HEK293T (cell line): ENCODE measurements at regions not wholly inside any gene's neighbourhood (a gene's known extent, or its start where the extent isn't known, plus 50 kb on each side); places are given as distances from the start of the nearest gene placed in this dataset.

Experiments used
- CTCF ChIA-PET: fragments of 350-600 bp; formaldehyde crosslinking; extraction: SDS; loops from one replicate; lab custom pipeline; 2021; ENCODE audit warnings: antibody characterized with exemption, inconsistent platforms; lab: Yijun Ruan, JAX
- POLR2A ChIA-PET: fragments of 350-600 bp; formaldehyde crosslinking; extraction: SDS; loops from one replicate; lab custom pipeline; 2020; ENCODE audit warnings: antibody characterized with exemption, inconsistent platforms; lab: Yijun Ruan, JAX
- DNase-seq: peaks from one replicate; pipeline ENCODE4 v3.0.0; 2012; ENCODE audit warnings: mixed read lengths; ENCODE audit errors: extremely low spot score
- ARNT ChIP-seq: fragments of 450-650 bp; IDR thresholded peaks from 2 replicates; pipeline ENCODE4 v1.6.1; 2017; ENCODE audit warnings: mild to moderate bottlenecking
- BHLHE40 ChIP-seq: fragments of 450-650 bp; IDR thresholded peaks from 2 replicates; pipeline ENCODE4 v1.6.1; 2016; ENCODE audit warnings: mild to moderate bottlenecking, moderate library complexity, borderline replicate concordance
- CTBP1 ChIP-seq: fragments of 450-650 bp; IDR thresholded peaks from 2 replicates; pipeline ENCODE4 v1.6.1; 2016; ENCODE audit warnings: borderline replicate concordance
- ELF4 ChIP-seq: fragments of 450-650 bp; IDR thresholded peaks from 2 replicates; pipeline ENCODE4 v1.6.1; 2017; ENCODE audit warnings: antibody characterized with exemption
- FOXA1 ChIP-seq: fragments of 450-650 bp; IDR thresholded peaks from 2 replicates; pipeline ENCODE4 v1.6.1; 2016; ENCODE audit warnings: mild to moderate bottlenecking
- FOXK2 ChIP-seq: fragments of 450-650 bp; IDR thresholded peaks from 2 replicates; pipeline ENCODE4 v1.6.1; 2016; ENCODE audit warnings: mild to moderate bottlenecking
- FOXM1 ChIP-seq: fragments of 450-650 bp; IDR thresholded peaks from 2 replicates; pipeline ENCODE4 v1.6.1; 2017; ENCODE audit warnings: mild to moderate bottlenecking, borderline replicate concordance
- HDGF ChIP-seq: fragments of 450-650 bp; IDR thresholded peaks from 2 replicates; pipeline ENCODE4 v1.6.1; 2017; ENCODE audit warnings: antibody characterized with exemption, borderline replicate concordance
- L3MBTL2 ChIP-seq: fragments of 450-650 bp; conservative IDR thresholded peaks from 2 replicates; pipeline ENCODE4 v1.6.1; 2016; ENCODE audit warnings: mild to moderate bottlenecking
- LEF1 ChIP-seq: fragments of 450-650 bp; IDR thresholded peaks from 2 replicates; pipeline ENCODE4 v1.6.1; 2017; ENCODE audit warnings: mild to moderate bottlenecking, borderline replicate concordance
- NFRKB ChIP-seq: fragments of 450-650 bp; IDR thresholded peaks from 2 replicates; pipeline ENCODE4 v1.6.1; 2016; ENCODE audit warnings: mild to moderate bottlenecking, moderate library complexity
- PKNOX1 ChIP-seq: fragments of 450-650 bp; IDR thresholded peaks from 2 replicates; pipeline ENCODE4 v1.6.1; 2016
- SP1 ChIP-seq: fragments of 450-650 bp; IDR thresholded peaks from 2 replicates; pipeline ENCODE4 v1.6.1; 2017
- SUZ12 ChIP-seq: fragments of 450-650 bp; IDR thresholded peaks from 2 replicates; pipeline ENCODE4 v1.6.1; 2016; ENCODE audit warnings: mild to moderate bottlenecking
- TARDBP ChIP-seq: fragments of 450-650 bp; IDR thresholded peaks from 2 replicates; pipeline ENCODE4 v1.6.1; 2016
- ZNF384 ChIP-seq: fragments of 450-650 bp; IDR thresholded peaks from 2 replicates; pipeline ENCODE4 v1.6.1; 2016

GRCh38 chr12:67727702-67728666, 79.4 kb downstream of the DYRK2 start:
- TF ChIP-seq BHLHE40 = no peak
- no peak for TF ChIP-seq ARNT
- no peak for TF ChIP-seq SP1
- TF ChIP-seq PKNOX1 = no peak
- no peak for TF ChIP-seq ELF4
- no peak for TF ChIP-seq HDGF
- no peak for TF ChIP-seq CTBP1
- TF ChIP-seq FOXA1 = no peak
- TF ChIP-seq FOXM1 = no peak
- no peak for TF ChIP-seq TARDBP
- TF ChIP-seq NFRKB = no peak
- no peak for TF ChIP-seq FOXK2
- no peak for TF ChIP-seq LEF1
- TF ChIP-seq ZNF384 = no peak
- TF ChIP-seq SUZ12 = no peak
- TF ChIP-seq L3MBTL2 = no peak
- CTCF ChIA-PET = no interaction called here
- POLR2A ChIA-PET = no interaction called here
- DNase-seq = no peak

- no peak for DNase-seq
- CTCF ChIA-PET = interaction anchor here (0.7 kb wide), 1 partner anchor 23 kb away, joined by 3 read pairs; no protein-coding TSS in a partner anchor
- POLR2A ChIA-PET = interaction anchor here (0.9 kb wide), 1 partner anchor 9 kb away, joined by 3 read pairs; no protein-coding TSS in a partner anchor
- TF ChIP-seq ZNF384 = no peak
- no peak for TF ChIP-seq FOXM1
- no peak for TF ChIP-seq CTBP1
- no peak for TF ChIP-seq FOXA1
- no peak for TF ChIP-seq NFRKB
- TF ChIP-seq SUZ12 = no peak
- no peak for TF ChIP-seq BHLHE40
- no peak for TF ChIP-seq ARNT
- TF ChIP-seq FOXK2 = no peak
- no peak for TF ChIP-seq SP1
- TF ChIP-seq TARDBP = no peak
- TF ChIP-seq L3MBTL2 = no peak
- TF ChIP-seq PKNOX1 = no peak
- no peak for TF ChIP-seq ELF4
- TF ChIP-seq LEF1 = no peak
- no peak for TF ChIP-seq HDGF
Observed at GRCh38 chr12:67732857-67733256, 84.3 kb downstream of the DYRK2 start.

GRCh38 chr12:67735868-67736267, 87.3 kb downstream of the DYRK2 start:
- TF ChIP-seq TARDBP (no peak), FOXM1 (no peak), HDGF (no peak), FOXA1 (no peak), SUZ12 (no peak), ELF4 (no peak), ZNF384 (no peak), L3MBTL2 (no peak), CTBP1 (no peak), FOXK2 (no peak), PKNOX1 (no peak), LEF1 (no peak), BHLHE40 (no peak), SP1 (no peak)
- ChIA-PET POLR2A (no interaction called here), CTCF (no interaction called here)
- no peak for DNase-seq

- DNase-seq = no peak
- CTCF ChIA-PET = no interaction called here
- POLR2A ChIA-PET = no interaction called here
- no peak for TF ChIP-seq FOXK2
- TF ChIP-seq ELF4 = no peak
- TF ChIP-seq TARDBP = no peak
- TF ChIP-seq SUZ12 = no peak
- no peak for TF ChIP-seq BHLHE40
- no peak for TF ChIP-seq ZNF384
- TF ChIP-seq ARNT = no peak
- TF ChIP-seq HDGF = no peak
- TF ChIP-seq NFRKB = no peak
- TF ChIP-seq FOXA1 = no peak
- no peak for TF ChIP-seq L3MBTL2
- no peak for TF ChIP-seq SP1
- TF ChIP-seq PKNOX1 = no peak
- no peak for TF ChIP-seq FOXM1
- TF ChIP-seq CTBP1 = no peak
- TF ChIP-seq LEF1 = no peak
Observed at GRCh38 chr12:67740711-67741110, 92.2 kb downstream of the DYRK2 start.

- no peak for DNase-seq
- ChIA-PET CTCF (no interaction called here), POLR2A (interaction anchor here (1.5 kb wide), 1 partner anchor 8 kb away, joined by 3 read pairs; no protein-coding TSS in a partner anchor)
- TF ChIP-seq PKNOX1 (no peak), ELF4 (no peak), L3MBTL2 (no peak), HDGF (no peak), FOXA1 (no peak), FOXM1 (no peak), SUZ12 (no peak), CTBP1 (no peak), ZNF384 (no peak), BHLHE40 (no peak)
Observed at GRCh38 chr12:67741270-67741669, 92.7 kb downstream of the DYRK2 start.
